Uterus (tissue), 2 donors: ENCODE measurements at regions not wholly inside any gene's neighbourhood (a gene's known extent, or its start where the extent isn't known, plus 50 kb on each side); places are given as distances from the start of the nearest gene placed in this dataset.

Experiments
- POLR2A ChIP-seq, 2 donors: fragments of 450-650 bp; IDR thresholded peaks; one replicate each; pipeline ENCODE4 v1.6.1; 2016; ENCODE audit warnings: antibody characterized with exemption in 2 of 2, mild to moderate bottlenecking in 1 of 2, moderate library complexity in 1 of 2
- TF ChIP-seq, protein P1 (sequence below), 4 experiments: fragments of 200-600 bp in 2 of 4; fragments of 450-650 bp in 2 of 4; sonication (generic) in 2 of 4; IDR thresholded peaks; one replicate each; pipeline ENCODE4 v1.5.1; 2016 to 2019; ENCODE audit warnings: antibody characterized with exemption in 4 of 4, mild to moderate bottlenecking in 2 of 4, moderate library complexity in 1 of 4

DNA sequence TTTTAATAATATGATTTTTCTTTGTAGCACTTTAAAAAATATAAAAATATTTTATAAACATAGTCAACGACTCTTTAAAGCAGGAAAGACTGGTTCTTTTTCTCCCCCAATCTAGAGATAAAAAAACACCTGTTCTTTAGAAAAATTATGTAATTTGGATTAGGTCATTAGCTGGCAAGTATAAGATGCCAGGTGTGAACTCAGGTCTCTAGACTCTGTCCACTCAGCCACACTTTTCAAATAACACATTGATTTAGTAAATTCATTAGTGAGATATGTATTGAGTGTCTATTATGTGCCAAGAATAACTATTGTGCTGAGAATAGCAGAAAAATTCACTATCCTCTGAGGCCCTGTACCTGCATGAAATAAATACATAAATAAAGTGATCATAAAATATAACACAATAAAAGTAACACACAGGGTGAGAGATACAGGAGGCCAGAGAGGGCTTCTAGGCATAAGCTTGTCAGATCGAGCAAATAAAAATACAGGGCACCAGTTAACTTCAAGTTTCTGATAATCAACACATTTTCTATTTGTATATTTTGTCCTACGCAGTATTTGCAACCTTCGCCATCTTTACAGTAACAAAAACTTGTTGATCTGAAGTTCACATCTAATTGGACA lies 867.1 kb upstream of the GBE1 start:
- TF ChIP-seq POLR2A (IDR thresholded peaks at IDR 0.05), result no peak
- TF ChIP-seq, protein P1, sequence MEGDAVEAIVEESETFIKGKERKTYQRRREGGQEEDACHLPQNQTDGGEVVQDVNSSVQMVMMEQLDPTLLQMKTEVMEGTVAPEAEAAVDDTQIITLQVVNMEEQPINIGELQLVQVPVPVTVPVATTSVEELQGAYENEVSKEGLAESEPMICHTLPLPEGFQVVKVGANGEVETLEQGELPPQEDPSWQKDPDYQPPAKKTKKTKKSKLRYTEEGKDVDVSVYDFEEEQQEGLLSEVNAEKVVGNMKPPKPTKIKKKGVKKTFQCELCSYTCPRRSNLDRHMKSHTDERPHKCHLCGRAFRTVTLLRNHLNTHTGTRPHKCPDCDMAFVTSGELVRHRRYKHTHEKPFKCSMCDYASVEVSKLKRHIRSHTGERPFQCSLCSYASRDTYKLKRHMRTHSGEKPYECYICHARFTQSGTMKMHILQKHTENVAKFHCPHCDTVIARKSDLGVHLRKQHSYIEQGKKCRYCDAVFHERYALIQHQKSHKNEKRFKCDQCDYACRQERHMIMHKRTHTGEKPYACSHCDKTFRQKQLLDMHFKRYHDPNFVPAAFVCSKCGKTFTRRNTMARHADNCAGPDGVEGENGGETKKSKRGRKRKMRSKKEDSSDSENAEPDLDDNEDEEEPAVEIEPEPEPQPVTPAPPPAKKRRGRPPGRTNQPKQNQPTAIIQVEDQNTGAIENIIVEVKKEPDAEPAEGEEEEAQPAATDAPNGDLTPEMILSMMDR (IDR thresholded peaks at IDR 0.05), result no peak
